ENCODE measurements at regions not wholly inside any gene's neighbourhood (a gene's known extent, or its start where the extent isn't known, plus 50 kb on each side); places are given as distances from the start of the nearest gene placed in this dataset.

DNA sequence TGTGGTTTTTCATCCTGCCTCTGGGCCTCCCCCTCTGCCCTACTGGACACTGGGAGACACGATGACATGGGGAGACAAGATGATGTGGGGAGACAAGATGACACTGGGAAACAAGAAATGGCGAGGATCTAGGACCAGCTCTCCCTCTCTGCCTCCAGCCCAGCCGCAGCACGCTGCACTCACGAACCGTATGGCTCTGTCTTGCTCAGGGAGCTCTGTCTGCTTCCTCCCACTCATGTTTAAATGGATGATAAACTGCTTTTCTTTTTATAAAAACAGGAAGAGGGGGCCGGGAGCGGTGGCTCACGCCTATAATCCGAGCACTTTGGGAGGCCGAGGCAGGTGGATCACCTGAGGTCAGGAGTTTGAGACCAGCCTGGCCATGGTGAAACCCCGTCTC lies 73.7 kb downstream of the SPATA31D1 start:
- H3K9ac ChIP-seq (ENCODE audit: insufficient read depth in 1 of 2, low read depth in 2 of 2, low read length in 2 of 2), result no peak overlapping the region
- ATAC-seq, result no peak
- FAIRE-seq, result no peak
- H3K9me1 ChIP-seq (ENCODE audit: control insufficient read depth, insufficient read depth, low read length), result no peaks in the 10 kb centered on the region
- in situ Hi-C loops (cut with MboI) (no loop called here), intact Hi-C loops (cut with micrococcal nuclease) (no loop called here)
- no peaks in the 10 kb centered on the region for H4K20me1 ChIP-seq (replicated peaks; ENCODE audit: control insufficient read depth, insufficient read depth, low read length)
- BruUV-seq (replicated peaks), result no TSS peak
- POLR2A ChIA-PET, result no interaction called here
- H3K4me3 ChIP-seq, result no peak overlapping the region
- H3K9me3 ChIP-seq (replicated peaks; ENCODE audit: control insufficient read depth, insufficient read depth, low read depth, low read length), result no peaks in the 10 kb centered on the region
- H2AFZ ChIP-seq (ENCODE audit: low read depth, low read length), result no peak overlapping the region
- no peak overlapping the region for H3K4me2 ChIP-seq (ENCODE audit: insufficient read depth, low read length)
- no peak for DNase-seq (ENCODE audit: extremely low read depth in 1 of 4, low spot score in 3 of 4)
- H3K27ac ChIP-seq (ENCODE audit: extremely low read depth, low read depth, low read length), result no peak overlapping the region
- no peaks in the 10 kb centered on the region for H3K79me2 ChIP-seq (ENCODE audit: control insufficient read depth, insufficient read depth, low read length)
- H3K4me1 ChIP-seq (replicated peaks in 1 of 2; ENCODE audit: control insufficient read depth in 2 of 2, insufficient read depth in 2 of 2, low read length in 2 of 2), result no peaks in the 10 kb centered on the region
- TF ChIP-seq KDM2B (CRISPR knock-in tag; IDR thresholded peaks at IDR 0.05), result no peak
- TF ChIP-seq ZNF766 (CRISPR knock-in tag; conservative IDR thresholded peaks at IDR 0.05), result no peak
- TF ChIP-seq ZNF239 (CRISPR knock-in tag; IDR thresholded peaks at IDR 0.05), result no peak
- TF ChIP-seq, protein P1, sequence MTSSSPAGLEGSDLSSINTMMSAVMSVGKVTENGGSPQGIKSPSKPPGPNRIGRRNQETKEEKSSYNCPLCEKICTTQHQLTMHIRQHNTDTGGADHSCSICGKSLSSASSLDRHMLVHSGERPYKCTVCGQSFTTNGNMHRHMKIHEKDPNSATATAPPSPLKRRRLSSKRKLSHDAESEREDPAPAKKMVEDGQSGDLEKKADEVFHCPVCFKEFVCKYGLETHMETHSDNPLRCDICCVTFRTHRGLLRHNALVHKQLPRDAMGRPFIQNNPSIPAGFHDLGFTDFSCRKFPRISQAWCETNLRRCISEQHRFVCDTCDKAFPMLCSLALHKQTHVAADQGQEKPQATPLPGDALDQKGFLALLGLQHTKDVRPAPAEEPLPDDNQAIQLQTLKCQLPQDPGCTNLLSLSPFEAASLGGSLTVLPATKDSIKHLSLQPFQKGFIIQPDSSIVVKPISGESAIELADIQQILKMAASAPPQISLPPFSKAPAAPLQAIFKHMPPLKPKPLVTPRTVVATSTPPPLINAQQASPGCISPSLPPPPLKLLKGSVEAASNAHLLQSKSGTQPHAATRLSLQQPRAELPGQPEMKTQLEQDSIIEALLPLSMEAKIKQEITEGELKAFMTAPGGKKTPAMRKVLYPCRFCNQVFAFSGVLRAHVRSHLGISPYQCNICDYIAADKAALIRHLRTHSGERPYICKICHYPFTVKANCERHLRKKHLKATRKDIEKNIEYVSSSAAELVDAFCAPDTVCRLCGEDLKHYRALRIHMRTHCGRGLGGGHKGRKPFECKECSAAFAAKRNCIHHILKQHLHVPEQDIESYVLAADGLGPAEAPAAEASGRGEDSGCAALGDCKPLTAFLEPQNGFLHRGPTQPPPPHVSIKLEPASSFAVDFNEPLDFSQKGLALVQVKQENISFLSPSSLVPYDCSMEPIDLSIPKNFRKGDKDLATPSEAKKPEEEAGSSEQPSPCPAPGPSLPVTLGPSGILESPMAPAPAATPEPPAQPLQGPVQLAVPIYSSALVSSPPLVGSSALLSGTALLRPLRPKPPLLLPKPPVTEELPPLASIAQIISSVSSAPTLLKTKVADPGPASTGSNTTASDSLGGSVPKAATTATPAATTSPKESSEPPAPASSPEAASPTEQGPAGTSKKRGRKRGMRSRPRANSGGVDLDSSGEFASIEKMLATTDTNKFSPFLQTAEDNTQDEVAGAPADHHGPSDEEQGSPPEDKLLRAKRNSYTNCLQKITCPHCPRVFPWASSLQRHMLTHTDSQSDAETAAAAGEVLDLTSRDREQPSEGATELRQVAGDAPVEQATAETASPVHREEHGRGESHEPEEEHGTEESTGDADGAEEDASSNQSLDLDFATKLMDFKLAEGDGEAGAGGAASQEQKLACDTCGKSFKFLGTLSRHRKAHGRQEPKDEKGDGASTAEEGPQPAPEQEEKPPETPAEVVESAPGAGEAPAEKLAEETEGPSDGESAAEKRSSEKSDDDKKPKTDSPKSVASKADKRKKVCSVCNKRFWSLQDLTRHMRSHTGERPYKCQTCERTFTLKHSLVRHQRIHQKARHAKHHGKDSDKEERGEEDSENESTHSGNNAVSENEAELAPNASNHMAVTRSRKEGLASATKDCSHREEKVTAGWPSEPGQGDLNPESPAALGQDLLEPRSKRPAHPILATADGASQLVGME (CRISPR knock-in tag; IDR thresholded peaks at IDR 0.05), result no peak
- TF ChIP-seq CCNT2 (IDR thresholded peaks at IDR 0.05; ENCODE audit: borderline replicate concordance, extremely low read depth, insufficient read length, low read depth, low read length), result no peak
- TF ChIP-seq TCFL5 (CRISPR knock-in tag; conservative IDR thresholded peaks at IDR 0.05), result no peak
- no peak for TF ChIP-seq NFIX (CRISPR knock-in tag; IDR thresholded peaks at IDR 0.05; ENCODE audit: low read depth)
- no peak for TF ChIP-seq ZNF707 (CRISPR knock-in tag; conservative IDR thresholded peaks at IDR 0.05)
- TF ChIP-seq GABPB2 (CRISPR knock-in tag; conservative IDR thresholded peaks at IDR 0.05), result no peak
- TF ChIP-seq, protein P2, sequence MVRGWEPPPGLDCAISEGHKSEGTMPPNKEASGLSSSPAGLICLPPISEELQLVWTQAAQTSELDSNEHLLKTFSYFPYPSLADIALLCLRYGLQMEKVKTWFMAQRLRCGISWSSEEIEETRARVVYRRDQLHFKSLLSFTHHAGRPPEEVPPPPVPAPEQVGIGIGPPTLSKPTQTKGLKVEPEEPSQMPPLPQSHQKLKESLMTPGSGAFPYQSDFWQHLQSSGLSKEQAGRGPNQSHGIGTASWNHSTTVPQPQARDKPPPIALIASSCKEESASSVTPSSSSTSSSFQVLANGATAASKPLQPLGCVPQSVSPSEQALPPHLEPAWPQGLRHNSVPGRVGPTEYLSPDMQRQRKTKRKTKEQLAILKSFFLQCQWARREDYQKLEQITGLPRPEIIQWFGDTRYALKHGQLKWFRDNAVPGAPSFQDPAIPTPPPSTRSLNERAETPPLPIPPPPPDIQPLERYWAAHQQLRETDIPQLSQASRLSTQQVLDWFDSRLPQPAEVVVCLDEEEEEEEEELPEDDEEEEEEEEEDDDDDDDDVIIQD (CRISPR knock-in tag; IDR thresholded peaks at IDR 0.05), result no peak
- TF ChIP-seq, protein P3, sequence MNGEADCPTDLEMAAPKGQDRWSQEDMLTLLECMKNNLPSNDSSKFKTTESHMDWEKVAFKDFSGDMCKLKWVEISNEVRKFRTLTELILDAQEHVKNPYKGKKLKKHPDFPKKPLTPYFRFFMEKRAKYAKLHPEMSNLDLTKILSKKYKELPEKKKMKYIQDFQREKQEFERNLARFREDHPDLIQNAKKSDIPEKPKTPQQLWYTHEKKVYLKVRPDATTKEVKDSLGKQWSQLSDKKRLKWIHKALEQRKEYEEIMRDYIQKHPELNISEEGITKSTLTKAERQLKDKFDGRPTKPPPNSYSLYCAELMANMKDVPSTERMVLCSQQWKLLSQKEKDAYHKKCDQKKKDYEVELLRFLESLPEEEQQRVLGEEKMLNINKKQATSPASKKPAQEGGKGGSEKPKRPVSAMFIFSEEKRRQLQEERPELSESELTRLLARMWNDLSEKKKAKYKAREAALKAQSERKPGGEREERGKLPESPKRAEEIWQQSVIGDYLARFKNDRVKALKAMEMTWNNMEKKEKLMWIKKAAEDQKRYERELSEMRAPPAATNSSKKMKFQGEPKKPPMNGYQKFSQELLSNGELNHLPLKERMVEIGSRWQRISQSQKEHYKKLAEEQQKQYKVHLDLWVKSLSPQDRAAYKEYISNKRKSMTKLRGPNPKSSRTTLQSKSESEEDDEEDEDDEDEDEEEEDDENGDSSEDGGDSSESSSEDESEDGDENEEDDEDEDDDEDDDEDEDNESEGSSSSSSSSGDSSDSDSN (IDR thresholded peaks at IDR 0.05; ENCODE audit: borderline replicate concordance in 1 of 2, low read depth in 2 of 2, low read length in 2 of 2), result no peak
- no peak for TF ChIP-seq SNIP1 (IDR thresholded peaks at IDR 0.05; ENCODE audit: low read depth)
- TF ChIP-seq ZNF224 (CRISPR knock-in tag; IDR thresholded peaks at IDR 0.05), result no peak
- TF ChIP-seq PHF8 (IDR thresholded peaks at IDR 0.05; ENCODE audit: borderline replicate concordance, low read length), result no peak
- H3K36me3 ChIP-seq (ENCODE audit: control insufficient read depth, insufficient read depth, low read length), result no peaks in the 10 kb centered on the region
- WGBS (ENCODE audit: insufficient coverage, low coverage, missing lambda C conversion rate), result 3% methylated on average over 8 of the region's 12 CpGs
- no peaks in the 10 kb centered on the region for H3K27me3 ChIP-seq (ENCODE audit: control insufficient read depth in 2 of 2, insufficient read depth in 2 of 2, low read length in 2 of 2)
- CTCF ChIA-PET (ENCODE audit: low intra/inter-chr PET ratio), result no interaction called here

Data from K562 (cell line).